Panc1 (cell line): ENCODE measurements at regions not wholly inside any gene's neighbourhood (a gene's known extent, or its start where the extent isn't known, plus 50 kb on each side); places are given as distances from the start of the nearest gene placed in this dataset.

Source experiments
- CTCF ChIP-seq: fragments of 450-650 bp; IDR thresholded peaks from 2 replicates; pipeline ENCODE4 v1.5.1; 2017; ENCODE audit warnings: mild to moderate bottlenecking
- POLR2AphosphoS5 ChIP-seq: IDR thresholded peaks from 2 replicates; pipeline ENCODE4 v1.6.1; 2012; ENCODE audit warnings: mild to moderate bottlenecking, low read depth, low read length, moderate library complexity

GRCh38 chr9:88313364-88314220 is 74.7 kb upstream of the SPIN1 start:
- no peak for TF ChIP-seq CTCF
- no peak for TF ChIP-seq POLR2AphosphoS5
